ENCODE measurements at regions not wholly inside any gene's neighbourhood (a gene's known extent, or its start where the extent isn't known, plus 50 kb on each side); places are given as distances from the start of the nearest gene placed in this dataset.

GRCh38 chr17:27082023-27082774 is 211.7 kb upstream of the WSB1 start:
- Mint-ChIP-seq H3K27ac (no peak overlapping the region), H3K36me3 (ENCODE audit: low read depth) (no peaks in the 10 kb centered on the region), H3K4me3 (no peak overlapping the region), H3K27me3 (peaks cover 8% of the 10 kb centered on the region), H3K4me1 (no peaks in the 10 kb centered on the region), H3K9me3 (no peaks in the 10 kb centered on the region)
- intact Hi-C loops (cut with micrococcal nuclease), result no loop called here
- ChIA-PET CTCF (no interaction called here), POLR2A (no interaction called here)
- TF ChIP-seq, protein P1, sequence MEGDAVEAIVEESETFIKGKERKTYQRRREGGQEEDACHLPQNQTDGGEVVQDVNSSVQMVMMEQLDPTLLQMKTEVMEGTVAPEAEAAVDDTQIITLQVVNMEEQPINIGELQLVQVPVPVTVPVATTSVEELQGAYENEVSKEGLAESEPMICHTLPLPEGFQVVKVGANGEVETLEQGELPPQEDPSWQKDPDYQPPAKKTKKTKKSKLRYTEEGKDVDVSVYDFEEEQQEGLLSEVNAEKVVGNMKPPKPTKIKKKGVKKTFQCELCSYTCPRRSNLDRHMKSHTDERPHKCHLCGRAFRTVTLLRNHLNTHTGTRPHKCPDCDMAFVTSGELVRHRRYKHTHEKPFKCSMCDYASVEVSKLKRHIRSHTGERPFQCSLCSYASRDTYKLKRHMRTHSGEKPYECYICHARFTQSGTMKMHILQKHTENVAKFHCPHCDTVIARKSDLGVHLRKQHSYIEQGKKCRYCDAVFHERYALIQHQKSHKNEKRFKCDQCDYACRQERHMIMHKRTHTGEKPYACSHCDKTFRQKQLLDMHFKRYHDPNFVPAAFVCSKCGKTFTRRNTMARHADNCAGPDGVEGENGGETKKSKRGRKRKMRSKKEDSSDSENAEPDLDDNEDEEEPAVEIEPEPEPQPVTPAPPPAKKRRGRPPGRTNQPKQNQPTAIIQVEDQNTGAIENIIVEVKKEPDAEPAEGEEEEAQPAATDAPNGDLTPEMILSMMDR (IDR thresholded peaks at IDR 0.05), result no peak
- ATAC-seq (ENCODE audit: low read depth) (no peak), DNase-seq (no peak)

DNA sequence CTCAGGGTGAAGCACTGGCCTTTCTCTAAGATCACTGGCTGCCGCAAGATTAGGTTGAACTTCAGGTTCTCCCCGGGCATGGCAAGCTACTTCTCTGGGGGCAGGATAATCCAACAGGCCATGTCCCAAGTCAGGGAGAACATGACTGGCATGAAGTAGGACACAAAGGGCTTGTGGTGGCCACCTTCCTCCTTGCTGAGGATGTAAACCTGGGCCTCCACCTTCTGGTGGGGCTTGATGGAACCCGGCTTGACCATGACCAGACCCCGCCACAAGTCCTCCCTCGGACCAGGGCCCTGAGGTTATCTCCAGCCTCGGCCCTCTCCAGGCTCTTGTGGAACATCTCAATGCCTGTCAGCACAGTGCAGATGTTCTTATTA is 211.1 kb upstream of the WSB1 start:
- Mint-ChIP-seq H3K27ac (no peak overlapping the region), H3K36me3 (ENCODE audit: low read depth) (no peaks in the 10 kb centered on the region), H3K9me3 (no peaks in the 10 kb centered on the region), H3K4me1 (no peaks in the 10 kb centered on the region), H3K27me3 (peaks cover 8% of the 10 kb centered on the region), H3K4me3 (no peak overlapping the region)
- ChIA-PET CTCF (no interaction called here), POLR2A (no interaction called here)
- ATAC-seq (ENCODE audit: low read depth) (no peak), DNase-seq (no peak)
- intact Hi-C loops (cut with micrococcal nuclease), result no loop called here
- TF ChIP-seq, protein P1 (IDR thresholded peaks at IDR 0.05), result no peak

- no peaks in the 10 kb centered on the region for H3K9me3 Mint-ChIP-seq
- H3K4me3 Mint-ChIP-seq, result no peak overlapping the region
- ChIA-PET CTCF (no interaction called here), POLR2A (no interaction called here)
- no peaks in the 10 kb centered on the region for H3K36me3 Mint-ChIP-seq (ENCODE audit: low read depth)
- intact Hi-C loops (cut with micrococcal nuclease), result no loop called here
- no peaks in the 10 kb centered on the region for H3K4me1 Mint-ChIP-seq
- DNase-seq, result no peak
- peaks cover 9% of the 10 kb centered on the region for H3K27me3 Mint-ChIP-seq
- no peak overlapping the region for H3K27ac Mint-ChIP-seq
- TF ChIP-seq, protein P1 (IDR thresholded peaks at IDR 0.05), result no peak
- ATAC-seq (ENCODE audit: low read depth), result no peak
These were observed 210.3 kb upstream of the WSB1 start for GRCh38 chr17:27083408-27084185.

GRCh38 chr17:27085517-27085916 is 208.4 kb upstream of the WSB1 start:
- DNase-seq (no peak), ATAC-seq (ENCODE audit: low read depth) (no peak)
- H3K27ac Mint-ChIP-seq, result no peak overlapping the region
- ChIA-PET POLR2A (no interaction called here), CTCF (no interaction called here)
- H3K27me3 Mint-ChIP-seq, result peaks cover 15% of the 10 kb centered on the region
- H3K9me3 Mint-ChIP-seq, result no peaks in the 10 kb centered on the region
- TF ChIP-seq, protein P1 (IDR thresholded peaks at IDR 0.05), result no peak
- H3K4me1 Mint-ChIP-seq, result no peaks in the 10 kb centered on the region
- no peaks in the 10 kb centered on the region for H3K36me3 Mint-ChIP-seq (ENCODE audit: low read depth)
- intact Hi-C loops (cut with micrococcal nuclease), result no loop called here
- no peak overlapping the region for H3K4me3 Mint-ChIP-seq

DNA sequence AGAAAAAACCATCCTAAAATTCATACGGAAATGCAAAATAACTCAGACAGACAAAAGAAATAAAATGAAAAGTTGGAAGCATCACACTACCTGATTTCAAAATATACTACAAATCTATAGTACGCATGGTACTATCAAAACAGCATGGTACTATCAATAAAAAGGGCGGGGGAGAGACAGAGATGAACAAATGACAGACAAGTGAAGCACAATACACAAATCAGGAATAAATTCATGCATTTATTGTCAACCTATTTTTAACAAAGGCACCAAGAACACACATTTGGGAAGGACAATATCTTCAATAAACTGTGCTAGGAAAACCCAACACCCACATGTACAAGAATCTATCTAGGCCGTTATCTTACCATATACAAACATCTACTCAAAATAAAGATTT is 207.4 kb upstream of the WSB1 start:
- H3K9me3 Mint-ChIP-seq, result no peaks in the 10 kb centered on the region
- ATAC-seq (ENCODE audit: low read depth) (no peak), DNase-seq (no peak)
- no peaks in the 10 kb centered on the region for H3K36me3 Mint-ChIP-seq (ENCODE audit: low read depth)
- no peaks in the 10 kb centered on the region for H3K4me1 Mint-ChIP-seq
- H3K27me3 Mint-ChIP-seq, result peaks cover 15% of the 10 kb centered on the region
- TF ChIP-seq, protein P1 (IDR thresholded peaks at IDR 0.05), result no peak
- ChIA-PET CTCF (no interaction called here), POLR2A (no interaction called here)
- no peak overlapping the region for H3K27ac Mint-ChIP-seq
- H3K4me3 Mint-ChIP-seq, result no peak overlapping the region
- intact Hi-C loops (cut with micrococcal nuclease), result no loop called here
